Left colon (tissue), 2 donors: ENCODE measurements at regions not wholly inside any gene's neighbourhood (a gene's known extent, or its start where the extent isn't known, plus 50 kb on each side); places are given as distances from the start of the nearest gene placed in this dataset.
"Not testable (repeated sequence)": the region's sequence is repeated elsewhere in the genome, so short reads cannot be mapped to it uniquely, and the experiment has no call there.

Experiments used
- ATAC-seq: fragments of 200-7000 bp; cut with Tn5 transposase; one replicate; pipeline ENCODE4 v1.9.1; 2020; ENCODE audit warnings: mild to moderate bottlenecking, moderate library complexity
- DNase-seq, 2 donors: peaks; one replicate each; pipeline ENCODE4 v3.0.0-alpha.2; 2020
- intact Hi-C, 2 donors: fragments of 100-400 bp; cut with DNase I in 1 of 2; cut with micrococcal nuclease in 1 of 2; formaldehyde crosslinking; loops; one replicate each; pipeline versions ENCODE4 v1.11.2 to v1.14.0; 2022; cut with DNase I, micrococcal nuclease
- donor health status: DM: no; HTN: no; CAD: no.
- donor health status: DM: yes; HTN: yes; CAD: no.

DNA sequence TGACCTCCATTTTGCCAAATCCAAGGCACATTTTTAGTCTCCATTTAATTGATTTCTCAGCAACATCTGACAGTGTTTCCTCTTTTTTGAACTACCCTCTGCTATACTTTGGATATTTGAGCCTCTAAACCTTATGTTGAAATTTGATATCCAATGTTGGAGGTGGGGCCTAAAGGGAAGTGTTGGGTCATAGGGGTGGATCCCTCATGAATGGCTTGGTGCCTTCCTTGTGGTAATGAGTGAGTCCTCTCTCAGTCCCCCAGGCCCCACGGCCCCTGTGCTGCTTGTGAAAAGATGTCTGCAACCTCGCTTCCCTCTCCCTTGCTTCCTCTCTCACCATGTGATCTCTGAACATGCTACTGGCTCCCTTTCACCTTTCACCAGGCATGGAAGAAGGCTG lies 96.8 kb upstream of the DGKB start:
- ATAC-seq (no peak), DNase-seq (no peak)
- intact Hi-C loops, result no loop called here

DNA sequence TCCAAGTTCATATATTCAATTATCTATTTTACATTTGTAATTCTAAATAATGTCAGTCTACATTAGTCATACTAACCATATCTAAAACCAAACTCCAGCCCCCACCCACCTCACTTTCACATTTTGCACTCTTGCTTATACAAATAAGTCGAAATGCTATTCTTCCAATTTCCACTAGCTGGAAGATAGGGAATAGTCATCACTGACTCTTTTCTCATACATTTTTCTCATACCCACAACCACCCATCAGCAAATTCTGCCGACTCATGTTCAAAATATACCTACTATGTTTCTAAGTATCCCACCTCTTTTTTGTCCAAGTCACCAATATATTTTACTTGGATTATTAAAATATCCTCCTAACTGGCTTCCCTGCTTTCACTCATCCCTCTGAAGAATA lies 93.2 kb upstream of the DGKB start:
- no peak for ATAC-seq
- intact Hi-C loops, result no loop called here
- DNase-seq, result no peak

DNA sequence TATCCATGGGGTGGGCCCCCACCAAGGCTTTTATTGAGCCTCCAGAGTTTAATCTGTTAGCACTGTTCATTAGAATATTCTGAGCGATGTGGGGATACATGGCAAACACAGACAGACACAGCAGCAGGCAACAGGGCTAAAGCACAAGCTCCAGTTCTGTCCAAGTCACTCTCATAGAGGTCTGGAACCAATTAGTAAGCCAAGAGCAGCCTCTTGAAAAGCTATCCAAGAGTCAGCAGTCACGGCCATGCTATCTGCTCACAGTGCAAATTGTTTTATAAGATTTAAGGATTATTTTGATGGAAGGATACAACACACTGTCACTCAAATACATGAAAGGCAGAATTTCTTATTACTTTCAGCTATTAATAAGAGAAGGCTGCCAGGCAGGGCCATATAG lies 86.4 kb upstream of the DGKB start:
- no peak for ATAC-seq
- intact Hi-C loops, result no loop called here
- DNase-seq, result no peak

DNA sequence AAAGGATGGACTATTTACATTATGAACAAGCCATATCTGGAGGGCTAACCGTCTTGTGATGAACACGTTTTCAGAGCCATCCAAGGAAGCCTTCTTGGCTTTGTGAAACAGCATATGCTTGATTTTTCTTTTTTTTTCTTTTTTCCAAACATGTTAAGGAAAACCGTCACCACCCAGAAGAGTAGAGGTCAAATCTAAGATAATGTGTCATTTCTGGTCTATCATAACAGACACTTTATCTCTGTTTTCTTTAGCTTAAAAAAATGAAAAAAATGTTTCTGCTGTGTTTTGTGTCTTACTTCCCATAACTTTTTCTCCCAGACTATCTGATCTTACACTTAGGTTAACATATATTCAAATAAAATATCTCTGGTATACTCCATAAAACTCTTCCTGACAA lies 76.1 kb upstream of the DGKB start:
- intact Hi-C loops, result no loop called here
- no peak for DNase-seq
- ATAC-seq, result no peak

DNA sequence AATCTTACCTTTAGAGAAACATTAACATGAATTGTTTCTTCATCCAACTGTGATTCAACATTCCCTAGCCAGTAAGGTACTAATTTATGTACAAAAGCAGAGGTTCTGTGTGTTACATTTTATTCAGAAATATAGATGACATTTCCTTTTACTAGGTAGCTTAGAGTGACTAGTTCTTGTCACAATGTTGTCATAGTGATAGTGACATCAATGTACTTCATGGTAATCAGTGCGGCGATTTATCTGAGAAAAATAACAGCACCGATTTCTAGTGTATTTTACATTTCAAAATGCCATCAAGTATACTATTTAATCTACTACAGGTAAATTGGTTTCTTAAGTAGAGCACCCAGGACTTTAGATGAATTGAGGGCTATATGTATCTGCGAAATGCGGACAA lies 72.1 kb upstream of the DGKB start:
- intact Hi-C loops, result no loop called here
- DNase-seq, result no peak
- no peak for ATAC-seq

DNA sequence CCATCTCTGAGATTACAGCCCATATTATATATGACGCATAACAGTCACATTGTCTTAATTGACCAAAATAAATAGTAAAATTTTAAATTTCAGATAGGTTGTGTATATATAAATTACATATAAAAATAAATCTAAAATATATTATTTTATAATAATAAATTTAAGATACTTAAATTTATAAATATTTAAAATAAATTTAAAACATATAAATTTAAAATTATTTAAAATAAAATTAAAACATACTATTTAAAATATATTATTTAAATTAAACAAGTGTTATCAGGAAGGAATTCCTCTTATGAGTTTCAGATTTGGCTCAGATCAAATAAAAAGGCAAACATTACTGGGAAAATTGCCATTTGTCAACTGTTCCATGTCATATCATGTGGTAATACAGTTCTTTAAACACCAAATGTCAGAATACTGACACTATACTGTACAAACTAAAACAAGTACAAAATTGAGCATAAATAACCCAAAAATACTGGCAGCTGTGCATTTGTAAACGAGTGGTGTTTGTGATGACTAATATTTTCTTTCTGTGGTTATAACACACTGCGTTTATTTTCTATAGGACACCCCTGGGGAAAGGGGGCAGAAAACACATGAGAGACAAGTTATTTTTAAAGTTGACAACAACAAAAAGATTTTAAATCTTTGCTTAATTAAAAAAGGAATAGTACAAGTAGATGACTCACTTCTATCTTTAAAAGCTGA lies 71.3 kb upstream of the DGKB start:
- ATAC-seq, result no peak
- no peak for DNase-seq
- intact Hi-C loops, result no loop called here

DNA sequence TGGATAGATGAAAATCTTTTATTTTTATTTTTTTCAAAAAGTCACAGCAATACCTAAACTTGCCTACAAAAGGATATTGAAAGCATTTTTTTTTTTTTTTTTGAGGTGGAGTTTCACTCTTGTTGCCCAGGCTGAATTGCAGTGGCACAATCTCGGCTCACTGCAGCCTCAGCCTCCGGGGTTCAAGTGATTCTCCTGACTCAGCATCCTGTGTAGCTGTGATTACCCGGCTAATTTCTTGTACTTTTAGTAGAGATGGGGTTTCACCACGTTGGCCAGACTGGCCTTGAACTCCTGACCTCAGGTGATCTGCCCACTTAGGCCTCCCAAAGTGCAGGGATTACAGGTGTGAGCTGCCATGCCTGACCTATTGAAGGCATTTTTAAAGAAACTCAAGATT lies 69.1 kb upstream of the DGKB start:
- DNase-seq, intact Hi-C loops, ATAC-seq: not testable (repeated sequence)

DNA sequence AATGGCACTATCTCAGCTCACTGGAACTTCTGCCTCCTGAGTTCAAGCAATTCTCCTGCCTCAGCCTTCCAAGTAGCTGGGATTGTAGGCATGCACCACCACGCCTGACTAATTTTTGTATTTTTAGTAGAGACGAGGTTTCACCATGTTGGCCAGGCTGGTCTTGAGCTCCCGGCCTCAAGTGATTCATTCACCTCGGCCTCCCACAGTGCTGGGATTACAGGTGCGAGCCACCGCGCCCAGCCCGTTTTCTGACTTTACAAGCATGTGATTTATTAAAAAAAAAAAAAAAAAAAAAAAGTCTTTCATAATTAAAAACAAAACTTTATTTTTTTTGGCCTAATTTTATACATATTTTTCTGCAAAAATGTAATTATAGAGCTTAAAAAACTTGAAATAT lies 64.8 kb upstream of the DGKB start:
- DNase-seq, ATAC-seq, intact Hi-C loops: not testable (repeated sequence)

DNA sequence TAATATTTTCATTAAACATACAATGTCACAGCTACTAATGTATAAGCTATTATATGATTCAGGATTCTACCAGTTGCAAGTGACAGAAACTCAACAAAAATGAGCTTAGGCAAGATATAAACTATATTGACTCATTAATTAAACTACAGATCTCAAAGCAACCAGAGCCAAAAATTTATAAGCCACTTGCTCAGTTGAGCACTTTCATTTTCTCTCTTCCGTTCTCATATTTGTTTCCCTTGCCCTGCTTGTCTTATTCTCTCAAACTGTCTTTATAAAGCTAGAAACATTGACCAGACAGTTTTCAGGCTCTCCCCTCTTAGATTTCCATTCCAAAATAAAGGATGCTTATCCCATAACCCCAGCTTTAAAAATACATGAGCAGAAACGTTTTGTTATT lies 60.2 kb upstream of the DGKB start:
- intact Hi-C loops, result no loop called here
- no peak for ATAC-seq
- DNase-seq, result no peak

DNA sequence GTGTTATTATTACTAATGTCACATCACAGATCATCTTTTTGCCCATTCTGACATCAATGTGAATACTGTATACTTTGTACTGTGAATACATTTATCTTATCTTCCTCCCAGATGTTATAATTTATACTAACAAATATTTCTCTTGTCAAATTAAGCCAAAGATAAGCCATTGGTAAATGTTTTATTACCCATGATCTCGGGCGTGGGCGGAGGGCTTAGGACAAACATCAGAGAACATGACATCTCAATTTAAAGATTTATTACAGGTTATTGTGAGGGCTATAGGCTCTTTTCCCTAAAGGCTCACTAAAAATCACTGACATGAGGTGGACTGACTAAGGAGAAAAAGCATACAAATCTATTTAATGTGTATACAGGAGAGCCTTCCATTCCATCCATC lies 58.2 kb upstream of the DGKB start:
- no peak for DNase-seq
- intact Hi-C loops, result no loop called here
- ATAC-seq, result no peak

DNA sequence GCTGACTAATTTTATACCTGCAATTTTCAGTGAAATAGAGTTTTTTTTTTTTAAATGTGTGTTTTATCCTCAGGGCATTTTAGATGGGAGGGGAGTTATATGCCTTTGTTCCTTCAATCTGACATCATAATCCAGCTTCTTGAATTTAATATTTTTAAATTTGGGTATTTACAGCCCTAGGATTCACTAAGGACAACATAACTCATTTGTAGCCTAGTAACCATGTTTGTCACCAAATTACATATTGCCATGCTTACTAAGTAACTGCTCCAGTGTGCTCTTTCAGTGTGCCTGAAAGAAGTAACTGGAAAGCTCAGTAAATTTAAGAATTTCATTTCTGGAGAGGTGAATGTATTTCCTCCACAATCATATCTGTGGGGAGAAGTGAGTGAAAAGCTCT lies 56.8 kb upstream of the DGKB start:
- DNase-seq (no peak), ATAC-seq (no peak)
- intact Hi-C loops, result no loop called here

DNA sequence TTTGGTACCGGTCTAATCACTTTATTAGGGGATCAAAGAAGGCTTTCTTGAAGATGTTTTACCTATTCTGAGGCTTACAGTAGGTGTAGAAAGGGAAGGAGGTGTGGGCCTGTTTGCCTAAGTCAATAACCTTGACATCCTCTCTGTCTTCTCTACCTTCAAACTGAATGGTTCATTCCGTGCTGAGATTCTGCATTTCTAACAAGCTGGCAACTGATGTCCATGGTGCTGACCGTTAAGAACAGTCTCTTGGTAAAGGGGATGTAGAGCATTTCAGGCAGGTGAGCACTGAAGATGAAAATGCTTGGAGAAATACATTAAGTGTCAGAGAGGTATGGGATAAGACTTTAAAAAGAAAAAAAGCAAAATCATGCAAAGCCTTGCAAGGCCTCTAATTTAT lies 51.5 kb upstream of the DGKB start:
- DNase-seq (no peak), ATAC-seq (no peak)
- intact Hi-C loops, result no loop called here
